ENCODE measurements at regions not wholly inside any gene's neighbourhood (a gene's known extent, or its start where the extent isn't known, plus 50 kb on each side); places are given as distances from the start of the nearest gene placed in this dataset.

DNA sequence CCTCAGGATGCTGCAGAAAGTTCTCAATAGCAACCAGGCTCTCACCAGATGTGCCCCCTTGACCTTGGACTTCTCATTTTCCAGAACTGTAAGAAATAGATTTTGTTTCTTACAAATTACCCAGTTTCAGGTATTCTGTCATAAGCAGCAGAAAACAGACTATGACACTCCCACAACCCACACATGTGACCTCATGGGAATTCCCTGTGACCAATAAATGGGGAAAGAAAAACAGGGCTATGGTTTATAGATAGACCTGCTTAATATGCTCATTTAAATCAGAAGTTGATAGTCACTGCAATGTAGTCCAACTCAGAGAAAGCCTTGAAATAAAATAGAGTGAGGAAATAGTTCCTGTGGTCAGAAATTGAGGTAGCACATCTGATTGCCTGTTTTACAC is 380.9 kb upstream of the PTBP2 start:
- Mint-ChIP-seq H3K9me3 (peaks cover 13% of the 10 kb centered on the region), H3K4me1 (ENCODE audit: low read depth) (peaks cover 4% of the 10 kb centered on the region), H3K4me3 (no peak overlapping the region), H3K27ac (no peak overlapping the region), H3K36me3 (ENCODE audit: low read depth) (no peaks in the 10 kb centered on the region), H3K27me3 (no peaks in the 10 kb centered on the region)

DNA sequence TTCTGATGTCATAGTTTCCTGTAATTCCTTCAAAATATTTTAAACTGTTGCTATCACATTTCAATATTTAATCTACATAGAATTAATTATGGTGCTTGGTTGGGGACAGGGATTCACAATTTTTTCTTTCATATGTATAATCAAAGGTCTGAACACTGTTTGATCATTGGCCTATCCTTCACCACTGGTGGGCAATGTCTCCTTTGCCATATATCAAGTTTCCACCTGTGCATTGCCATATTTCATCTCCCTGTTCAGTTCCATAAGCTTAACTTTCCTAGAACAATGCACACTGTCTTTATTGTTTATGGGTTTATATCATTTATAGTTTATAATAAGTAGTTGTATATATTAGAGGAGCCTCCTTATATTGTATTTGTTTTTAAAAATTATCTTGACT is 374.9 kb upstream of the PTBP2 start:
- H3K36me3 Mint-ChIP-seq (ENCODE audit: low read depth), result no peaks in the 10 kb centered on the region
- no peak overlapping the region for H3K4me3 Mint-ChIP-seq

DNA sequence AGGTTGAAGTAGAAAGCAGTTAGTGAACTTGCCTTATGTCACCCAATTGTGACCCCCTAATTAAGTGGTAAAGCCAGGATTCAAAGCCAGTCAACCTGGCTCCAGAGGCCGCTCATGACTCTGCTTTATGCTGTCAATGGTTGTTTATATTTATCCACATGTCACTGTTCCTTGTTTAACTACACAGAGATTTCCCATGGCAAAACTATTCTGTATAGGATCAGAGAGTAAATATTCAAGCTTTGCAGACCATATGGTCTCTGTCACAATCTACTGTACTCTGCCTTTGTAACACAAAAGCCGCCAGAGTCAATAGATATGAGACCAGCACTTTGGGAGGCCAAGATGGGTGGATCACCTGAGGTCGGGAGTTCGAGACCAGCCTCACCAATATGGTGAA is 371.7 kb upstream of the PTBP2 start:
- no peak overlapping the region for H3K4me3 Mint-ChIP-seq
- H3K4me1 Mint-ChIP-seq (ENCODE audit: low read depth), result no peaks in the 10 kb centered on the region
- no peak overlapping the region for H3K27ac Mint-ChIP-seq
- H3K36me3 Mint-ChIP-seq (ENCODE audit: low read depth), result no peaks in the 10 kb centered on the region
- no peaks in the 10 kb centered on the region for H3K27me3 Mint-ChIP-seq
- peaks cover 4% of the 10 kb centered on the region for H3K9me3 Mint-ChIP-seq

More for the DNA sequence above, 374.9 kb upstream of the PTBP2 start:
- H3K9me3 Mint-ChIP-seq, result peaks cover 8% of the 10 kb centered on the region
- no peaks in the 10 kb centered on the region for H3K4me1 Mint-ChIP-seq (ENCODE audit: low read depth)
- H3K27me3 Mint-ChIP-seq, result no peaks in the 10 kb centered on the region
- no peak overlapping the region for H3K27ac Mint-ChIP-seq

DNA sequence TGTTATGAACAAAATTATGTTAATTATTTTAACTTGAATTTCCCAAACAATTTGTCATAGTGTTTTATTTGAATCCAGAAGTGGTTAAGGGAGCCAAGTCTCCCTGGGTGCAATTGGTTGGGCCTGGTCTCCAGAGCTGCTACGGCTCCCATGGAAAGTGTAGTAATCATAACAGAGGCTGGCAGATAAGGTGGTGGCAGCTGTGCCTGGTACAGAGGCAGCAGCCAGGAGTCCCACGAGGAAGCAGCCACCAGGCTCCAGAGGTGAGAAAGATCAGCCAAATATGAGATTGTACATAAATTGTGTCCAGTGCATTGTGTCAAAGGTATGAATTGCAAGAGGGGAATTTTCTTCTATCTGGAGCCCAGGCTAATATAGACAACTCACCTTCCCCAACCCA is 368.9 kb upstream of the PTBP2 start:
- Mint-ChIP-seq H3K27me3 (no peaks in the 10 kb centered on the region), H3K9me3 (peaks cover 4% of the 10 kb centered on the region), H3K27ac (no peak overlapping the region), H3K4me1 (ENCODE audit: low read depth) (peaks cover 4% of the 10 kb centered on the region), H3K36me3 (ENCODE audit: low read depth) (no peaks in the 10 kb centered on the region), H3K4me3 (no peak overlapping the region)

DNA sequence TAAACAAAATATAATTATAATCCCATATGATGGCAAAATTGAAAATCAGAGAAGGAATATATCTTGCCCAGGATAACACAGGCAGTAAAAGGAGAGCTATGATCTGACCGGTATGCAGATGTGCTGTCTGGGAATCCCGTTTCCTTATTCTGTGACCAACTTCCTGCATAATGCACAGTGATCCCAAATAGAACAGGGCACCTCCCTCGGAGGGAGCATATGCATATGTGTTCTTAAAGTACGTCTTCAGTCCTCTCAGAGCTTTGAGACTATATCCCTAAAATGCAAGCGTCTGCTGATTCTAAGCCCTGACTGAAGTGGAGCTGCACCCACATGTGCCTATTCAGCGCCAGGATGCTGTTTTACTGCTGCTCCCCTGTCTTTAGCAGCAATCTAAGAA is 366.1 kb upstream of the PTBP2 start:
- Mint-ChIP-seq H3K4me1 (ENCODE audit: low read depth) (peaks cover 4% of the 10 kb centered on the region), H3K27me3 (no peaks in the 10 kb centered on the region), H3K4me3 (no peak overlapping the region), H3K36me3 (ENCODE audit: low read depth) (no peaks in the 10 kb centered on the region), H3K9me3 (peaks cover 2% of the 10 kb centered on the region), H3K27ac (no peak overlapping the region)

DNA sequence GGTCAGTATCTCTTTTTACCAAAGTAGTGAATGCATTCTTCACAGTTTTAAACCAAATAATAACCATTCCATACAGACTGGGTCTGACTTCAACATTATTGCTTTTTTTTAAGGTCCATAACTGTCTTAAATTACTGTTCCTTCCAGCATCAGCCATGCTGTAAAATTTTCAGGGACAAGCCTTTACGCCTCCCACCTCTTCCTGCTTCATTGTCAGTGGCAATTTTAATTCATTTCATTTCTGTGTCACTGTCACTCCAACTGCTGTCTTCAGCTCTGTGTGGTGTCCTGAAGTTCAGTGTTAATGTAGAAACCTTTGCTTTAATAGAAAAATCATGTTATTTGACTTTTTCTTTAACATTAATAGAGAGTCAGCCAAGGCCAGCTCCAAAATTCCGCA is 365.6 kb upstream of the PTBP2 start:
- no peaks in the 10 kb centered on the region for H3K9me3 Mint-ChIP-seq
- H3K27ac Mint-ChIP-seq, result no peak overlapping the region
- H3K27me3 Mint-ChIP-seq, result no peaks in the 10 kb centered on the region
- H3K4me1 Mint-ChIP-seq (ENCODE audit: low read depth), result peaks cover 4% of the 10 kb centered on the region
- H3K4me3 Mint-ChIP-seq, result no peak overlapping the region
- no peaks in the 10 kb centered on the region for H3K36me3 Mint-ChIP-seq (ENCODE audit: low read depth)

DNA sequence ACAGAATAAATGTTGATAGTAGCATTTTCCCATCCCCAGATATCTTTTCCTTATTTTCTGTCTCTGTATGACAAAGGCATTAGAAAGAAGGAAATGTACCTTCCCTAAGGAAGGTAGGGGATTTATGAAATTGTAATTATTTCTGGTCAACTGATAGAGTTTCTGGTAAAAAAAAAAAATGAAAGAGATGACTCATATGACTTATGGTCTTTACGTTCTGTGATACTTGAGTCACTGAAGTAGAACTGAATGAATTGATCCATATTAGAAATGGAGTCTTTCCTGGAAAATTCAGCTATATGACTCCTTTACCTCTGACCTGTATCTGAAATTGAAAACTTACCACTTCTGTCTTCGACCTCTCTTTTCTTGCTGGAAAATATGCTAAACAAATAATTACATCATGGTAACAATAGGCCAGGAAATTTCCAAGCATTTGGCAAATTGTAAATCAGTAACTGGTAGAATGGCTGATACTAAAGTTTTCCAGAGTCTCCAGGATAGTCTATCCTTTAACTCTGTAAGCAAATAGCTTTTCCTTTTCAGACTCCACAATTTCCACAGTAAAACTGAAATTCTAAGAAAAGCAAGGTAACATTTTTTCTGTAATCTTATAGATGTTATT is 364.3 kb upstream of the PTBP2 start:
- H3K27ac Mint-ChIP-seq, result no peak overlapping the region
- H3K27me3 Mint-ChIP-seq, result no peaks in the 10 kb centered on the region
- no peaks in the 10 kb centered on the region for H3K36me3 Mint-ChIP-seq (ENCODE audit: low read depth)
- peaks cover 3% of the 10 kb centered on the region for H3K9me3 Mint-ChIP-seq
- no peak overlapping the region for H3K4me3 Mint-ChIP-seq
- H3K4me1 Mint-ChIP-seq (ENCODE audit: low read depth), result peaks cover 9% of the 10 kb centered on the region

DNA sequence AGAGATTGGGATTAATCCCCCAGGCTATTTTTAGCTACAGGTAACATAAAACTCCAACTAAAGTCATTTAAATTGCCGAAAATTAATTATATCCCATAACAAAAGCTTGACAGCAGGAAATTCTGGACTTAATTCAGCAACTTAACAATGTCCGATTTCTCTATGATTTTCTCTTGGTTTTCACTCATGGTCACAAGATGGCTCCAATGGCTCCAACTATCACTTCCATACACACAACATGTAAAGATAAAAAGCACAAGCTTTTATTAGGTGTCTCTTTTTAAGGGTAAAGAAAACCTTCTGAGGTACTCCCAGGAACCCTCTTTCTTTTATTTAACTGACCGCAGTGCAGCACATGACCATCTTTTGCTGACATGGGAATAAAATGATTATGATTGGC is 363.5 kb upstream of the PTBP2 start:
- H3K4me3 Mint-ChIP-seq, result no peak overlapping the region

DNA sequence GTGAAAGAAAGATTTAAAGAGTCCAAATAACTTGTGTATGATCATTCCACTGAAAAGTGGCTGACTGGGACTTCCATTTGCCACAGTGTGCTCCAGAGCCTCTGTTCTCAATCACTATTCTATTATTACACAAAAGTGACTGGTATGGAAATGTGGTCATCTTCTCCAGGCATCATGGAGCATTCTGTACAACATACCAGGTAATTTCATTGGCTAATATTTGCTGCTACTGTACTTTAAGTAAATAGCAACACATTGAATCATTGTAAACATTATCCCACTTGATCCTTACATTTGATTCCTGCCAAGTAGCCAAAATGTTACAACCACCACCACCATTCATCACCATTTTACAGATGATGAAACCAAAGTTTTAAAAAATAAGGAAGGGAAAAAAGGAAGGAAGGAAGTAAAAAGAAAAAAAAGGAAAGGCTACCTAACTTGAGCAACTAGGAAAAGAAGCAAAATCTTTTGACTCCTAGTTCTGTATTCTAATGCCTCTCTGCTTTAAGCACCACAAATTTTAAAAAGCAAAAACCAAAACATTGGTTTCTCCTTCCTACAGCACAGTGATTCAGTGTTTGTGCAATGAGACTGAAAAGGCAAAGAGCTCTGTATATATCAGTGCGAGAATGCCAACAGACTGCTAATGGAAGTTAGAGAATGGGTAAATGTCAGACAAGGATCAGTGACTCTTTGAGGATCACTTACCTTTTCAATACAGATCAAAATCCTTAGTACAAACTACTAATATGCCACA is 361.4 kb upstream of the PTBP2 start:
- H3K9me3 Mint-ChIP-seq, result peaks cover 7% of the 10 kb centered on the region
- H3K27me3 Mint-ChIP-seq, result peaks cover 4% of the 10 kb centered on the region
- H3K4me1 Mint-ChIP-seq (ENCODE audit: low read depth), result peaks cover 21% of the 10 kb centered on the region
- no peak overlapping the region for H3K27ac Mint-ChIP-seq
- H3K36me3 Mint-ChIP-seq (ENCODE audit: low read depth), result peaks cover 4% of the 10 kb centered on the region
- no peak overlapping the region for H3K4me3 Mint-ChIP-seq

More for the DNA sequence above, 363.5 kb upstream of the PTBP2 start:
- Mint-ChIP-seq H3K27ac (no peak overlapping the region), H3K9me3 (peaks cover 7% of the 10 kb centered on the region), H3K27me3 (peaks cover 4% of the 10 kb centered on the region), H3K36me3 (ENCODE audit: low read depth) (peaks cover 4% of the 10 kb centered on the region), H3K4me1 (ENCODE audit: low read depth) (peaks cover 17% of the 10 kb centered on the region)

DNA sequence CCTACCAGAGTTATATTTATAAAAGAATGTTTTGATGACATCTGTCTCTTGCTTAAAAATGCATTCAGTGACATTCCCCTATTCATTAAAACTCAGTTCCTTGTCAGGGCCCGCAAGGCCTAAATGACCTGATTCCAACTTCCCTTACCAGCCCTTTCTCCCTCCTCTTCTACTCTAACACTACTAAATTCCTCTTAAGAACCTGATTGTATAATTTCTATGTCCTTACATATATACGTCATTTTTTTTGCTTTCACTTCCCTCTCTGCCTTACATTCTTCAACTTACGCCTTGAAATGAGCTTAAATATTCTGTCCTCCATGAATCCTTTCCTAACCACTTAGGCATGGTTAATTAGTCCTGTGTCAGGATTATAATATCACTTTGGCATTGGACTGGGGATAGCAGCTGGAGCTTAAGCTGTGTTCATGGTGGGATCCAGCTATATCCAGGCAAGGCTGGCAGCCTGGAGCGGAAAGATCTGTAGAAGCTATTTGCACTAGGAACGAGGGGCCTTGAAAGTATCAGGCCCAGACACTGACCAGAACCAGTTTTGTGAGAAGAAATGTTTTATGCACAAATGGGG is 360.2 kb upstream of the PTBP2 start:
- H3K27me3 Mint-ChIP-seq, result peaks cover 4% of the 10 kb centered on the region
- H3K36me3 Mint-ChIP-seq (ENCODE audit: low read depth), result peaks cover 4% of the 10 kb centered on the region
- H3K27ac Mint-ChIP-seq, result no peak overlapping the region

DNA sequence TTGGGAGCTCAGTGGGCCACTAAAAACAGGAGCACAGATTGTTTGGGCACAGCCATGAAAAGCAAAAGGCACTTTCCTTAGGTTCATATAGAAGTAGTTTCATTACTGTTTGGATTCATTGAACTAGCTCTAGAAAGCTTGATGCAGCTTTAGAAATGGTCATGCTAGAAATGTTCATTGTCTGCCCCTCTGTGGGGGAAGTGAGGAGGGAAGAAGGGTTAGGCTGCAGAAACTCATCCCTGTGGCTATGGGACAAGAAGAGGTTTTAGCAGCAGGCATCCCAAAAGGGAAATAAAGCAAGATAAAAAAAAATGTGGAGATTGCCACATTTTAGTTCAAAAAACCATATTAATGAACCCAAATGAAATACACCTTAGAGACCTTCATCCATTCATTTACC is 359.6 kb upstream of the PTBP2 start:
- Mint-ChIP-seq H3K27me3 (peaks cover 4% of the 10 kb centered on the region), H3K27ac (no peak overlapping the region), H3K36me3 (ENCODE audit: low read depth) (peaks cover 4% of the 10 kb centered on the region), H3K4me1 (ENCODE audit: low read depth) (peaks cover 21% of the 10 kb centered on the region), H3K4me3 (no peak overlapping the region), H3K9me3 (peaks cover 7% of the 10 kb centered on the region)

More for the DNA sequence above, 360.2 kb upstream of the PTBP2 start:
- Mint-ChIP-seq H3K4me3 (no peak overlapping the region), H3K9me3 (peaks cover 7% of the 10 kb centered on the region), H3K4me1 (ENCODE audit: low read depth) (peaks cover 21% of the 10 kb centered on the region)

DNA sequence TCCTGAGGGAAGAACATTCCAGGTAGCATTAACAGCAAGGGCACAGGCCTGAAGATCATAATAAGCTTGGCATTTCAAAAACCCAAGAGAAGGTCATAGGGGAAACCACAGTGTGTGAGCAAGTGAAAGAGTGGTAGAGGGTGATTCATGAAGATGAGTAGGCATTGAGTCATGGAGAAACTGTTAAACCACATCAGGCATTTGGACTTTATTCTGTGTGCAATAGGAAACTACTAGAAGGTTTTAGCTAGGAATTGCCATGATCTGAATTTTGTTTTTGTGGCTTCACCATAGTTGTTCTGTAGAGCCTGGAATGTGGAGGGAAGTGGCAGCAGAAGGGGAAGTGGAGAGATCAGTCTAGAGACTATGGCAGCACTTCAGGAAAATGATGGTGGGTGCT is 359.0 kb upstream of the PTBP2 start:
- Mint-ChIP-seq H3K9me3 (peaks cover 7% of the 10 kb centered on the region), H3K36me3 (ENCODE audit: low read depth) (peaks cover 4% of the 10 kb centered on the region), H3K27me3 (peaks cover 4% of the 10 kb centered on the region), H3K4me3 (no peak overlapping the region), H3K4me1 (ENCODE audit: low read depth) (peaks cover 17% of the 10 kb centered on the region), H3K27ac (peak overlapping the region; percentile 76)

DNA sequence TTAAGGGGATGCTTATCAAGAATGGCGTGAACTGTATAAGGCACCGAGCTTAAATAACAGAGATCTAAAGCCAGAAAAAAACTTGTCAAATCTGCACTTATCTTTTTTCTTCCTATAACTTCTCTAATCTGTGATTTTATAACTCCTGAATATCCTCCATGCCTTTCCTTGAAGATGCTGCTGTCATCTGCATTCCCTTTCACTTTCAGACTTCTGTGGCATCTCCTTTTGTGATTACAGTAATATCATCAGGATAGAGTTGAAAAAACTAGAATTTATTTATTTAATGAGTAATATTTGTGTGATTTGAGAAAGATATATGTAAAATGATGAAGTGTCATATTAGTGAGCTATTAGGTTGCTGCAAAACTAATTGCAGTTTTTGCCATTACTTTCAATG is 357.8 kb upstream of the PTBP2 start:
- Mint-ChIP-seq H3K27ac (peak overlapping the region; percentile 1), H3K36me3 (ENCODE audit: low read depth) (peaks cover 4% of the 10 kb centered on the region), H3K4me1 (ENCODE audit: low read depth) (peaks cover 17% of the 10 kb centered on the region), H3K9me3 (peaks cover 7% of the 10 kb centered on the region), H3K4me3 (no peak overlapping the region), H3K27me3 (peaks cover 4% of the 10 kb centered on the region)

DNA sequence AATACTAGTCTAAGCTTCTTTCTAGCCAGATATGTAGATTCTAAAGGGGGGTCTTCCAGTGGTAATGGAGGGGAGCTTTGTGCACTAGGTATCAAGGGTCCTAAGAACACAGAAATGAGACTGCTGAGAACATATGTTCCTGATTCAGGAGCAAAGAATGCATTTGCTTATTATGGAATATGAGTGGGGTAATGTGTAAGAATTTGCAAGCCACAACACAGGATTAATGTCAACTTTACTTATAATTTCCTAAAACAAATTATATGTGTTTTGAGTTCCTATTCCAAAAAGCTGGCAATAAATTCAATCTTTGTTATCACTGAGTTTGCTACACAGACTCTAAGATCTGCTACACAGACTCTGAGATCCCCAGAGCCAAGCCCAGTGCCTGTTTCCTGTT is 357.0 kb upstream of the PTBP2 start:
- Mint-ChIP-seq H3K4me1 (ENCODE audit: low read depth) (peaks cover 17% of the 10 kb centered on the region), H3K4me3 (no peak overlapping the region), H3K36me3 (ENCODE audit: low read depth) (peaks cover 4% of the 10 kb centered on the region), H3K9me3 (peaks cover 7% of the 10 kb centered on the region), H3K27me3 (peaks cover 4% of the 10 kb centered on the region), H3K27ac (no peak overlapping the region)

DNA sequence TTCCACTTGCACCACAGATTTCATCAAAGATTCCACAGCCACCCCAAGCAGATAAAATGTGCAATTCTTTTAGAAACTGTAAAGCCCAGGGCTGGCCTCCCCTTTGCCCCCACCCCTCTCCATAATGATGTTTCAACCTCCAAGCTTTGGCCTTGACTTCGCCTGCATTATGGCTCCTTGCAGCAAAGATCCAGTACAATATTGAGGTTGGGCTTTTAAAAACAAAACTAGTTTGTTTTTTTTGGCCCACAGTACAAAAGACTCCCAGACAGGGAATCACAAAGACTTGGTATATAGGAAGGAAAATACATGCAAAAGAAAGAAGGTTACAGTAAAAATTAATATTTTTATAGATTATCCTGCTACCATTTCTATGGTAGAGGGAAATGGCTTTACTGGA is 356.5 kb upstream of the PTBP2 start:
- peaks cover 17% of the 10 kb centered on the region for H3K4me1 Mint-ChIP-seq (ENCODE audit: low read depth)
- no peak overlapping the region for H3K27ac Mint-ChIP-seq
- H3K36me3 Mint-ChIP-seq (ENCODE audit: low read depth), result peaks cover 4% of the 10 kb centered on the region
- peaks cover 4% of the 10 kb centered on the region for H3K27me3 Mint-ChIP-seq
- no peak overlapping the region for H3K4me3 Mint-ChIP-seq
- H3K9me3 Mint-ChIP-seq, result peaks cover 7% of the 10 kb centered on the region

Data from stimulated activated naive CD8-positive, alpha-beta T cell treated with anti-CD3 and anti-CD28 coated beads, Interleukin-15, Interleukin-2, amounts not matched to agents 100 ng/mL and 50 ng/mL, for 24 hours (primary cell).